GM12892 (cell line): ENCODE measurements at regions not wholly inside any gene's neighbourhood (a gene's known extent, or its start where the extent isn't known, plus 50 kb on each side); places are given as distances from the start of the nearest gene placed in this dataset.

Experiments used
- POLR2A ChIP-seq: IDR thresholded peaks from 2 replicates; pipeline ENCODE4 v1.6.1; 2011; ENCODE audit warnings: low read depth, low read length, control low read depth
- POLR2AphosphoS5 ChIP-seq: IDR thresholded peaks from 2 replicates; pipeline ENCODE4 v1.6.1; 2011; ENCODE audit warnings: low read depth, low read length, control low read depth
- TAF1 ChIP-seq: IDR thresholded peaks from 2 replicates; pipeline ENCODE4 v1.6.1; 2011; ENCODE audit warnings: low read depth, mild to moderate bottlenecking, control low read depth, low read length, borderline replicate concordance

DNA sequence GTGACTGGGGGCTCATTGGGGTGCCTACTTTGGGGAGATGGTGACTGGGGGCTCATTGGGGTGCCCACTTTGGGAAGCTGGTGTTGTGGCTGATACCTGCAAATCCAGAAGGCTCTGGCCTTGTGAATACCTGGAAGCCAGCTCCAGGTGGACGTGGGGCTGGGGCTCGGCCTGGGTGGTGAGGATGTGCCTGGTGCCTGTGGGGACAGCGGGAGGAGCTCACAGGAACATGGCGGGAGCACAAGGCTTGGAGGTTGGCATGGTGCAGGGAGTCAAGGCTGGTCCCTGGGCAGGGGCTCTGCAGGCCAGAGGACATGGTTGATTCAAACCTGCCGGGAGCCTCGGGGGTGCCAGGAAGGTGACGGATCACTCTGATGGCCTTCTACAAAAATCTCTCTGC is 1165.7 kb downstream of the BRD1 start:
- TF ChIP-seq TAF1 (no peak), POLR2AphosphoS5 (no peak), POLR2A (no peak)
